Vagina (tissue), 2 donors: ENCODE measurements at regions not wholly inside any gene's neighbourhood (a gene's known extent, or its start where the extent isn't known, plus 50 kb on each side); places are given as distances from the start of the nearest gene placed in this dataset.

ENCODE experiments used
- CTCF ChIP-seq, 3 experiments: fragments of 450-650 bp in 2 of 3; fragments of 200-600 bp in 1 of 3; sonication (generic) in 1 of 3; IDR thresholded peaks; one replicate each; pipeline ENCODE4 v1.5.1; 2017 to 2019; ENCODE audit warnings: antibody characterized with exemption in 3 of 3, mild to moderate bottlenecking in 2 of 3, moderate library complexity in 2 of 3
- POLR2A ChIP-seq, 2 donors: fragments of 450-650 bp; IDR thresholded peaks; one replicate each; pipeline ENCODE4 v1.6.1; 2017; ENCODE audit warnings: antibody characterized with exemption in 2 of 2, mild to moderate bottlenecking in 2 of 2, moderate library complexity in 2 of 2

GRCh38 chr5:179488975-179489374 lies 61.4 kb upstream of the RUFY1 start:
- TF ChIP-seq CTCF (IDR thresholded peaks at IDR 0.05), result no peak
- TF ChIP-seq POLR2A (IDR thresholded peaks at IDR 0.05), result no peak
